Ovary (tissue), 7 donors: ENCODE measurements at regions not wholly inside any gene's neighbourhood (a gene's known extent, or its start where the extent isn't known, plus 50 kb on each side); places are given as distances from the start of the nearest gene placed in this dataset.

Source experiments
- DNase-seq, 5 donors: peaks; one replicate each; pipeline ENCODE4 v3.0.0-alpha.2; 2019 to 2020
- H3K27ac ChIP-seq, 2 donors: fragments of 200-600 bp; one replicate each; pipeline versions ENCODE4 v1.5.1 to v1.8.0; 2019 to 2022
- H3K27me3 ChIP-seq: fragments of 200-600 bp; one replicate; pipeline ENCODE4 v1.8.0; 2022
- H3K36me3 ChIP-seq: fragments of 200-600 bp; sonication (generic); one replicate; pipeline ENCODE4 v1.5.1; 2019
- H3K4me1 ChIP-seq: one replicate; pipeline ENCODE4 v1.8.1; 2013; ENCODE audit warnings: mild to moderate bottlenecking, moderate library complexity; ENCODE audit not compliant: insufficient read depth
- H3K4me3 ChIP-seq: fragments of 200-600 bp; sonication (generic); one replicate; pipeline ENCODE4 v1.5.1; 2017
- H3K9me3 ChIP-seq, 2 donors: fragments of 200-600 bp in 1 of 2; sonication (generic) in 1 of 2; one replicate each; pipeline versions ENCODE4 v1.5.1 to v1.8.1; 2013 to 2019; ENCODE audit warnings: mild to moderate bottlenecking in 1 of 2, moderate library complexity in 1 of 2
- CTCF ChIP-seq, 3 donors: fragments of 450-650 bp in 2 of 3; fragments of 200-600 bp in 1 of 3; IDR thresholded peaks; one replicate each; pipeline versions ENCODE4 v1.5.1 to v1.8.0; 2016 to 2022; ENCODE audit warnings: antibody characterized with exemption in 3 of 3, mild to moderate bottlenecking in 1 of 3
- EP300 ChIP-seq: sonication (generic); formaldehyde crosslinking; IDR thresholded peaks from one replicate; pipeline ENCODE4 v1.6.1; 2017; ENCODE audit warnings: antibody characterized with exemption
- POLR2A ChIP-seq: fragments of 450-650 bp; IDR thresholded peaks from one replicate; pipeline ENCODE4 v1.6.1; 2017; ENCODE audit warnings: antibody characterized with exemption, mild to moderate bottlenecking, moderate library complexity
- WGBS, 3 donors: extraction: QIAGEN DNeasy Blood & Tissue Kit in 1 of 3; methylation state at CpG; one replicate each; pipeline versions ENCODE4 v1.1.5 to v1.1.7; 2013 to 2017; 5-methylcytosine and 5-hydroxymethylcytosine counted together
- intact Hi-C, 4 donors: fragments of 100-400 bp; cut with DNase I; formaldehyde crosslinking; loops; one replicate each; pipeline versions ENCODE4 v1.11.0 to v1.15.1; 2022 to 2023
- donor health status: DM: no; HTN: no; CAD: no; lungs with moderate emphysema.
- donor health status: DM: no; HTN: no; CAD: no.
- donor health status: Bipolar disorder and iron deficiency.
- donor health status: DM: no; HTN: no; CAD: no.
- donor health status: DM: yes; HTN: yes; CAD: no.

DNA sequence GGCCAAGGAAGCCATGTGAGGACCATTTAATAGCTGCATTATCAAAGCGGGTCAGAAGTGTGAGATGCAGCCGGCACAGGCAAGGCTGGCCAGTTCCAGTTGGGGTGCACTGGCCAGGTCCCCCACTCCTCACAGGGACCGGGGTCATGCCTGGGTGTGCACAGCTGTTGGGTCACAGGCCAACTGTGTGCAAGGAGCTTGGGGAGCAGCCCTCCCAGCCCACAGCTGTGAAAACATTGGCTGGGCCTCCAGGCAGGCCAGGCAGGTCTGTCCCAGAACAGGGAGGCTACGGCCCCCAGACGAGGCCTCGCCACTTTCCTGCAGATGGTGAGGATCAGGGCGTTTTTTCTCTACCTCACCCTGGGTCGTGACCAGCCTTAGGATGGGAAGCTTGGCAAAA, 521.0 kb downstream of the NTRK3 start:
- no peak for TF ChIP-seq EP300
- no peak for TF ChIP-seq POLR2A
- TF ChIP-seq CTCF (IDR thresholded peaks at IDR 0.05), result no peak
- intact Hi-C loops, result no loop called here
- DNase-seq, result no peak
- Histone ChIP-seq H3K4me3 (no peak overlapping the region), H3K27me3 (no peaks in the 10 kb centered on the region), H3K27ac (no peak overlapping the region), H3K9me3 (no peaks in the 10 kb centered on the region), H3K4me1 (no peaks in the 10 kb centered on the region), H3K36me3 (no peaks in the 10 kb centered on the region)
- WGBS, 3 donors, result 38 to 46% (median 40%) methylated on average over 8 of the region's 8 CpGs

DNA sequence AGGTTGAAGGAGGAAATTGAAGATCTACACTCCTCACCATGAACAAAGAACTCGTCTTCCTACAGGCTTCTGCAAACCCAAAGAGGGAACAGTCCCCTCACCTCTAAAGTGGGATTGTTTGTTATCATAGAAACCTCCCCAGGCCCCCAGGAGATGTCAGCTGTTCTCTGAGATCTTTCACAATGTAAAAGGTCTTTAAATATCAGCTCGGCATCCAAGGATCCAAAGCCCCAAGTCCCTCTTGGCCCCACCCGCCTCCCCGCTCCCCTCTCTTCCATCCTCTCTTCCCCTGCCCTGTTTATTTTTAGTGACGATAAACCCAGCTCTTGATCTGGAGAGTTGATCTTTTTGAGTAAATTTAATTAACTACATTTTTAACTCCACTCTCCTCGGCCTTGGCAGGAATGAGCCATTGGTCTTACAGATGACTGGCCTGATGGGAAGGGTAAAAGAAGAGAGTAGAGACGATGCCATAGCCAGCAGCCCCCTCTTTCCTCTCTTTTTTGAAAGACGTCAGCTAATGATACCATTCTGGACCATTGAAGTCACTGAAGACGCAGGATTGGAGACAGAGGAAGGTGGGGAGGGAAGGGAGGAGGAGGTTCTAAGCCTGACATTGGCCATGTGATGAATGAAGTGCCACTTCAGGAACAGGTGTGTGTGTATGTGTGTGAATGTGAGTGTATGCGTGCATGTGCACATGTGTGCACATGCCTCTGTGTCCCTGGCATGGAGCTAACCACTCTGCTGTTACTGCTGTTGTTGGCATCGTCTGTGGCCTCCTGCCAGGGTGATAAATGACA, 521.8 kb downstream of the NTRK3 start:
- Histone ChIP-seq H3K9me3 (no peaks in the 10 kb centered on the region), H3K27me3 (no peaks in the 10 kb centered on the region), H3K4me1 (no peaks in the 10 kb centered on the region), H3K27ac (no peak overlapping the region), H3K36me3 (no peaks in the 10 kb centered on the region), H3K4me3 (no peak overlapping the region)
- intact Hi-C loops, result no loop called here
- no peak for TF ChIP-seq POLR2A
- no peak for TF ChIP-seq EP300
- TF ChIP-seq CTCF (IDR thresholded peaks at IDR 0.05), result no peak
- DNase-seq, result no peak
- WGBS, 3 donors, result 76 to 85% (median 79%) methylated on average over 11 of the region's 11 CpGs

- no peak for DNase-seq
- TF ChIP-seq POLR2A (no peak), CTCF (IDR thresholded peaks at IDR 0.05) (no peak), EP300 (no peak)
These were observed 522.6 kb downstream of the NTRK3 start for GRCh38 chr15:87733977-87734376.

DNA sequence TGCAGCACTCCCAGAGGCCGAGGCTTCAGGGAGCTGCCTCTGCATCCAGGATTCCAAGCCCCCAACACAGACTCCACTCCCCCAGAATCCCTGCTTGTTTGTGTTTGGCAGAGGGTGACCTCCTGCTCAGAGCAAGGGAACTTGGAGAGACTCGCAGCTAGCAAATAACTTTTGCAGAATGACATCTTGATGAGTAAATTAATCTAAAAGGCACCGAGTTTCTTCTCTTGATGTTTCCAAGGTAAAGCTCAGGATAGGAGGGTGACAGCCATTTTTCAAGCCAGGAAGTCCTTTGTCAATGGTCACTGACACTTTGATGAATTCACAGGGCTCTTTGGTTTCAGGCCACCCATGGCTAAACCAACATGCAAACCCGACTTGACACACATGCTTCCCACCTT, 523.0 kb downstream of the NTRK3 start:
- WGBS, 3 donors, result 8 to 20% (median 11%) methylated on average over 4 of the region's 4 CpGs
- H3K27me3 ChIP-seq, result no peaks in the 10 kb centered on the region
- no peaks in the 10 kb centered on the region for H3K9me3 ChIP-seq
- no peaks in the 10 kb centered on the region for H3K36me3 ChIP-seq
- H3K27ac ChIP-seq, result no peak overlapping the region
- TF ChIP-seq EP300 (no peak), POLR2A (no peak), CTCF (IDR thresholded peaks at IDR 0.05) (no peak)
- no peak for DNase-seq
- no peak overlapping the region for H3K4me3 ChIP-seq
- H3K4me1 ChIP-seq, result no peaks in the 10 kb centered on the region
- intact Hi-C loops, result no loop called here

More at GRCh38 chr15:87733977-87734376, 522.6 kb downstream of the NTRK3 start:
- no peak overlapping the region for H3K4me3 ChIP-seq
- H3K36me3 ChIP-seq, result no peaks in the 10 kb centered on the region
- H3K9me3 ChIP-seq, result no peaks in the 10 kb centered on the region
- no peaks in the 10 kb centered on the region for H3K4me1 ChIP-seq
- 84 to 93% (median 90%) methylated on average over 5 of the region's 5 CpGs for WGBS, 3 donors
- intact Hi-C loops, result no loop called here
- H3K27me3 ChIP-seq, result no peaks in the 10 kb centered on the region
- no peak overlapping the region for H3K27ac ChIP-seq
